K562 (cell line): ENCODE measurements at regions not wholly inside any gene's neighbourhood (a gene's known extent, or its start where the extent isn't known, plus 50 kb on each side); places are given as distances from the start of the nearest gene placed in this dataset.

Experiments used
- EGR1 ChIP-seq: fragments of 450-650 bp; conservative IDR thresholded peaks from 2 replicates; pipeline ENCODE4 v1.6.1; 2017; ENCODE audit warnings: mild to moderate bottlenecking
- ELF1 ChIP-seq: fragments of 200-800 bp; sonication (Bioruptor generic); IDR thresholded peaks from 2 replicates; pipeline ENCODE4 v1.6.1; 2016; ENCODE audit warnings: missing genetic modification characterization, missing compliant biosample characterization
- ELF2 ChIP-seq: fragments of 250-450 bp; sonication (Bioruptor Pico); IDR thresholded peaks from 2 replicates; pipeline ENCODE4 v1.5.0; 2021; ENCODE audit warnings: mild to moderate bottlenecking
- FIP1L1 ChIP-seq: fragments of 200-400 bp; formaldehyde crosslinking; IDR thresholded peaks from 2 replicates; pipeline ENCODE4 v1.6.1; 2018; ENCODE audit warnings: mild to moderate bottlenecking, low read depth, low read length; ENCODE audit not compliant: poor library complexity, severe bottlenecking
- HMBOX1 ChIP-seq: sonication (generic); IDR thresholded peaks from 2 replicates; pipeline ENCODE4 v1.6.1; 2016
- HNRNPL ChIP-seq: fragments of 200-400 bp; formaldehyde crosslinking; IDR thresholded peaks from 2 replicates; pipeline ENCODE4 v1.6.1; 2017; ENCODE audit warnings: low read depth, mild to moderate bottlenecking, low read length
- KDM4B ChIP-seq, 2 experiments: fragments of 450-650 bp in 1 of 2; sonication (generic) in 1 of 2; IDR thresholded peaks; 2 replicates each; pipeline ENCODE4 v1.6.1; 2016 to 2017; ENCODE audit warnings: borderline replicate concordance in 2 of 2, antibody characterized with exemption in 1 of 2, low read depth in 1 of 2, mild to moderate bottlenecking in 1 of 2
- NELFE ChIP-seq: IDR thresholded peaks from 2 replicates; pipeline ENCODE4 v1.6.1; 2011; ENCODE audit warnings: mild to moderate bottlenecking; ENCODE audit not compliant: insufficient read depth, insufficient read length
- PCBP1 ChIP-seq: fragments of 200-400 bp; formaldehyde crosslinking; IDR thresholded peaks from 2 replicates; pipeline ENCODE4 v1.6.1; 2018; ENCODE audit warnings: mild to moderate bottlenecking, low read depth, low read length; ENCODE audit not compliant: poor library complexity, severe bottlenecking
- POLR2B ChIP-seq: fragments of 450-650 bp; IDR thresholded peaks from 2 replicates; pipeline ENCODE4 v1.6.1; 2018; ENCODE audit warnings: low read depth; ENCODE audit not compliant: partially characterized antibody
- RBM14 ChIP-seq: fragments of 200-400 bp; formaldehyde crosslinking; IDR thresholded peaks from 2 replicates; pipeline ENCODE4 v1.6.1; 2018; ENCODE audit warnings: low read depth, mild to moderate bottlenecking, low read length, moderate library complexity, borderline replicate concordance; ENCODE audit not compliant: insufficient read depth
- SLC30A9 ChIP-seq: fragments of 250-450 bp; sonication (Bioruptor Pico); IDR thresholded peaks from 2 replicates; pipeline ENCODE4 v1.8.0; 2022; ENCODE audit warnings: mild to moderate bottlenecking, moderate library complexity
- SMARCC2 ChIP-seq: fragments of 450-650 bp; IDR thresholded peaks from 2 replicates; pipeline ENCODE4 v1.6.1; 2017; ENCODE audit warnings: antibody characterized with exemption, moderate library complexity, mild to moderate bottlenecking, low read depth
- SNRNP70 ChIP-seq: fragments of 200-400 bp; formaldehyde crosslinking; optimal IDR thresholded peaks from 2 replicates; pipeline ENCODE3; 2017; ENCODE audit warnings: low read depth, low read length
- UBTF ChIP-seq, 2 experiments: IDR thresholded peaks; 2 replicates each; pipeline ENCODE4 v1.6.1; 2012; ENCODE audit warnings: improper control_type of control experiment in 2 of 2, low read depth in 2 of 2, low read length in 2 of 2, borderline replicate concordance in 1 of 2
- WHSC1 ChIP-seq: IDR thresholded peaks from one replicate; pipeline ENCODE4 v1.6.1; 2012; ENCODE audit warnings: low read length, control low read depth, inconsistent platforms
- XRCC5 ChIP-seq: fragments of 200-400 bp; formaldehyde crosslinking; IDR thresholded peaks from 2 replicates; pipeline ENCODE4 v1.6.1; 2017; ENCODE audit warnings: low read depth, mild to moderate bottlenecking, low read length
- ZC3H8 ChIP-seq: fragments of 450-650 bp; IDR thresholded peaks from 2 replicates; pipeline ENCODE4 v1.6.1; 2017
- ZFP36 ChIP-seq: fragments of 150-350 bp; IDR thresholded peaks from 2 replicates; pipeline ENCODE4 v1.6.1; 2018; ENCODE audit warnings: low read length, low read depth; ENCODE audit not compliant: partially characterized antibody
- ZNF217 ChIP-seq: sonication (generic); formaldehyde crosslinking; IDR thresholded peaks from 2 replicates; pipeline ENCODE4 v1.8.0; 2022; ENCODE audit warnings: mild to moderate bottlenecking, missing genetic modification reagents
- ZNF23 ChIP-seq: fragments of 250-450 bp; sonication (Bioruptor Pico); IDR thresholded peaks from 2 replicates; pipeline ENCODE4 v1.4.0; 2020; ENCODE audit warnings: mild to moderate bottlenecking
- ZNF311 ChIP-seq: fragments of 250-450 bp; sonication (Bioruptor Pico); IDR thresholded peaks from 2 replicates; pipeline ENCODE4 v1.4.0; 2020; ENCODE audit warnings: mild to moderate bottlenecking, moderate library complexity
- ZNF561 ChIP-seq: fragments of 450-650 bp; formaldehyde crosslinking; conservative IDR thresholded peaks from 2 replicates; pipeline ENCODE4 v1.4.0; 2020; ENCODE audit warnings: mild to moderate bottlenecking, moderate library complexity
- ZNF586 ChIP-seq: fragments of 450-650 bp; formaldehyde crosslinking; conservative IDR thresholded peaks from 2 replicates; pipeline ENCODE4 v1.4.0; 2020; ENCODE audit warnings: mild to moderate bottlenecking, moderate library complexity
- TF ChIP-seq, protein P1 (sequence below): sonication (generic); formaldehyde crosslinking; IDR thresholded peaks from 2 replicates; pipeline ENCODE4 v1.8.1; 2023; ENCODE audit warnings: mild to moderate bottlenecking, missing genetic modification reagents

GRCh38 chr6:15062516-15063252 lies 183.2 kb upstream of the JARID2 start (continued):
- TF ChIP-seq HMBOX1 (peak; percentile 77; the same call in 1 of the 2 replicates), XRCC5 (no peak), EGR1 (no peak), FIP1L1 (no peak), ZNF586 (CRISPR knock-in tag) (no peak), ELF1 (tag) (no peak), ZFP36 (no peak), SLC30A9 (CRISPR knock-in tag) (no peak), ZNF23 (CRISPR knock-in tag) (no peak), SNRNP70 (no peak), ELF2 (CRISPR knock-in tag) (no peak), KDM4B (IDR thresholded peaks at IDR 0.05; ENCODE audit: borderline replicate concordance in 2 of 2, low read depth in 1 of 2) (no peak), ZC3H8 (no peak), HNRNPL (no peak), PCBP1 (no peak), ZNF311 (0 out of 2 replicates have a peak, but pooled peaks have one; percentile 27), WHSC1 (no peak), NELFE (no peak), RBM14 (no peak), ZNF561 (CRISPR knock-in tag) (no peak), ZNF217 (CRISPR knock-in tag) (no peak), POLR2B (no peak), UBTF (IDR thresholded peaks at IDR 0.05; ENCODE audit: borderline replicate concordance in 1 of 2, low read depth in 2 of 2, low read length in 2 of 2) (0 out of 4 replicates have a peak, but pooled peaks of 1 of the 2 experiments have one; percentile 21), SMARCC2 (peak; percentile 79)
- TF ChIP-seq, protein P1, sequence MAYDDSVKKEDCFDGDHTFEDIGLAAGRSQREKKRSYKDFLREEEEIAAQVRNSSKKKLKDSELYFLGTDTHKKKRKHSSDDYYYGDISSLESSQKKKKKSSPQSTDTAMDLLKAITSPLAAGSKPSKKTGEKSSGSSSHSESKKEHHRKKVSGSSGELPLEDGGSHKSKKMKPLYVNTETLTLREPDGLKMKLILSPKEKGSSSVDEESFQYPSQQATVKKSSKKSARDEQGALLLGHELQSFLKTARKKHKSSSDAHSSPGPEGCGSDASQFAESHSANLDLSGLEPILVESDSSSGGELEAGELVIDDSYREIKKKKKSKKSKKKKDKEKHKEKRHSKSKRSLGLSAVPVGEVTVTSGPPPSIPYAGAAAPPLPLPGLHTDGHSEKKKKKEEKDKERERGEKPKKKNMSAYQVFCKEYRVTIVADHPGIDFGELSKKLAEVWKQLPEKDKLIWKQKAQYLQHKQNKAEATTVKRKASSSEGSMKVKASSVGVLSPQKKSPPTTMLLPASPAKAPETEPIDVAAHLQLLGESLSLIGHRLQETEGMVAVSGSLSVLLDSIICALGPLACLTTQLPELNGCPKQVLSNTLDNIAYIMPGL (CRISPR knock-in tag): no peak
